NB4 (cell line): ENCODE measurements at regions not wholly inside any gene's neighbourhood (a gene's known extent, or its start where the extent isn't known, plus 50 kb on each side); places are given as distances from the start of the nearest gene placed in this dataset.

Source experiments
- CTCF ChIP-seq: IDR thresholded peaks from one replicate; pipeline ENCODE4 v1.5.1; 2012; ENCODE audit warnings: low read depth, low read length
- MAX ChIP-seq: IDR thresholded peaks from 2 replicates; pipeline ENCODE4 v1.6.1; 2011; ENCODE audit warnings: low read depth, low read length
- MYC ChIP-seq: IDR thresholded peaks from 2 replicates; pipeline ENCODE4 v1.6.1; 2011; ENCODE audit warnings: low read depth, low read length
- POLR2A ChIP-seq: IDR thresholded peaks from 2 replicates; pipeline ENCODE4 v1.6.1; 2011; ENCODE audit warnings: mild to moderate bottlenecking; ENCODE audit not compliant: insufficient read length; ENCODE audit errors: extremely low read depth

- no peak for TF ChIP-seq CTCF
- no peak for TF ChIP-seq POLR2A
- TF ChIP-seq MAX: no peak
- TF ChIP-seq MYC: no peak
These were observed 51.3 kb upstream of the GPR26 start for GRCh38 chr10:123614888-123615287.
